NCI-H748 (cell line): ENCODE measurements at regions not wholly inside any gene's neighbourhood (a gene's known extent, or its start where the extent isn't known, plus 50 kb on each side); places are given as distances from the start of the nearest gene placed in this dataset.

ENCODE experiments used
- DNase-seq: peaks from one replicate; lab custom pipeline; 2025; ENCODE audit not compliant: unreplicated experiment; lab: John Stamatoyannopoulos, UW

DNA sequence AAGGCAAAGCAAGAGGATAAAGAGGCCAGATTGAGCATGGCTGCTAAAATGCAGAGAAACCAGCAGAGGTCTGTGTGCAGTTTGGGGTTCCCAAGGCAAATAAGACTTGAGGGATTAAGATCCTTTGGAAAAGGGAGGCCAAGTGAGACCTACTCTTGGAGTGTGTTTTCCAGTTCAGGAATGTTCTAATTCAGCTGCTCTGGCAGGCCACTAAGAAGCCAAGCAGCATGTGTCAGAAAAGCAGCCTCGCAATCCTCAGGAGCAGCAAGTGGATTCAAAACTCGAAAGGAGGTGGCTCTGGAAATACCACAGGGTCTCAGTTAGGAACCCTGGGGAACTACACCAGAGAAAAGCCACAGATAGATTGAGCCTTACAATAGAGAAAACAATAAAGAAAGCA lies 569.2 kb downstream of the METTL4 start:
- DNase-seq, result no peak

DNA sequence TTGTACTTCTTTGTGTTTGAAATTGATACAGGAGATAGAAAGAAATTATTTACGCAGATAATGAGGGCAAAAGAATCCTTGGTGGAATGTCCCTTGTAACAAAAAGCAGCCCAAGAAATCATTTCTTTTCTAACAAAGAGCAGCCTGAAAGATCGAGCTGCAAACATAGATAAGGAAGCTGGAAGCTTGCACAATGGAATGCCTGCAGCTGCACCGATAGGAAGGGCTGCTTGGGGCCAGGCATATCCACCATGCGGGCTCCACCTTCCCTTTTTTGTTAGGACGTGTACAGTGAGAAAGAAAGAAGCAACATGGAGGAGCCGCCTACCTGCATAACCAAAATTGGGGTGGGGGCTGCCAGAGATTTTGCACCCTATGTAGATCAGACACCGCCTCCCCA lies 568.7 kb downstream of the METTL4 start:
- DNase-seq, result no peak

DNA sequence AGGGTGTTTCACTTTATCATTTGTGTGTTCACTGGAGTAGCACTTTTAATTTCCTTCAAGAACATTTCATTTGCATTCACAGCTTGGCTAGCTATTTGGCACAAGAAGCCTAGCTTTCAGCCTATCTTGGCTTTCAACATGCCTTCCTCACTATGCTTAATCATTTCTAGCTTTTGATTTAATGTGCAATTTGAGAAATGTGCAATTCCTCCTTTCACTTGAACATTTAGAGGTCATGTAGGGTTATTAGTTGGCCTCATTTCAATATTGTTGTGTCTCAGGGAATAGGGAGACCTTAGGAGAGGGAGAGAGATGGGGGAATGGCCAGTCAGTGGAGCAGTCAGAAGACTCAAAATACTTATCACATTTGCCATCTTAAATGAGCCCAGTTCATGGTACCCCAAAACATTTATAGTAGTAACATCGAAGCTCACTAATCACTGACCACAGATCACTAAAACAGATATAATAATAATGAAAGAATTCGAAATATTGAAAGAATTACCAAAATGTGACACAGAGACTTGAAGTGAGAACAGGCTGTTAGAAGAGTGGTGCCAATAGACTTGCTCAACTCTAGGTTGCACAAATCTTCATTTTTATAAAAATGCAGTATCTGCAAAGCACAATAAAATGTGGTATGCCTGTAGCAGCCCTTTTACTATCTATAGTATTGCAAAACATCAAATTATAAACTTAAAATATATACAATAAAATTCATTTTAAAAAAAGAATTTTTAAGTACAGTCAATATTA lies 561.2 kb downstream of the METTL4 start:
- no peak for DNase-seq

DNA sequence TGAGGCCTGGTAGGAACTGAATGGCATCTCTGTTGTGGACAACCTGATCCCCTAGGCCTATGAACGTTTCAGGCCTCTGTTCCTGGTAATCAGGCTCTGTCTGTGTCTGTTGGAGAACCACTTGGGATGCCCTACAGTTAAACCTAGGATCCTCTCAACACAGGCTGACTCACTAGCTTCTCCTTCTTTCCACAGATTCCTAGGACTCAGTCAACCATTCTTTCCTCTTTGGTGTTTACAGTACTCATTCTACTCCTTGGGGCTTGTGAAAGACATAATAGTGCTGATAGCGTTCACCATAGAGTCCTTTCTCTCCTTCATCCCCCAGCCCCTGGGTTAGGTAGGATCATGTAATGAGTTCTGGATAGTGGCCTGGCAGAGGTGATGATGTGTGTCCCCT lies 544.3 kb downstream of the METTL4 start:
- DNase-seq, result no peak

DNA sequence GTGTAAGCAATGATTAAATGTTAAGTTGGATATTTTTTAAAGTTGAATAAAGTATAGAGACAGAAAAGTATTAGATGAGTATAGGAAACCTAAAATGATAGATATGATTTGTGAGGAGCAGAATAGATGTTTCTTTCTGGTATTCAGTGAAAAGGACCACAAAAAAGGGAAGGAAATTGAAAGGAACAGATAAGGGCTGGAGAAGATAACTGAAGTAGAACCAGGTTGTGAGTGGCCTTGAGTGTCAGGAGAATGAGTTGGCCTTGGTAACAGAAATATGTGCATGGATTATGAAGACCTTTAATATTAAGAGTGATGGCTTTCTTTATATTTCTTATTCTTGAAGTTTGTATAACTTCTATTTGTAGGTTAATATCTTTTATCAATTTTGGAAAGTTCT lies 543.5 kb downstream of the METTL4 start:
- no peak for DNase-seq

DNA sequence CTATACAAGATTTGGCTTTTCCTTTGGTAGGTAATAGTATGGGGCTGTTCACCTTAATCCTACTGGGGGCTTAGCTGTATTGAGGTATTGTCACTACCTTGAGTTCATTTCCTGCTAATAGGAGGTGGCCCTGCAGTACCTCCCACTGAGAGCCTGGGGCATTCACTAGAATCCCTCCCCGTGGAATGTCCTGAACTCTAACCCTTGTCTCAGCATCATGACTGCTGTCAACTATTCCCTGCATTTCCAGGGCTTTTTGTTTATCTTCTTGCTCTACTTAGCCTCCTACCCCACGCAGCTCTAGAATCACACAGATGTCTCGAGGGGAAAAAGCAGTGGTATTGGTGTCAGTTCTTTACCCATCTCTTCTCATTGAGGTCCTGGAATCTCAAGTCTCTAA lies 542.3 kb downstream of the METTL4 start:
- no peak for DNase-seq

DNA sequence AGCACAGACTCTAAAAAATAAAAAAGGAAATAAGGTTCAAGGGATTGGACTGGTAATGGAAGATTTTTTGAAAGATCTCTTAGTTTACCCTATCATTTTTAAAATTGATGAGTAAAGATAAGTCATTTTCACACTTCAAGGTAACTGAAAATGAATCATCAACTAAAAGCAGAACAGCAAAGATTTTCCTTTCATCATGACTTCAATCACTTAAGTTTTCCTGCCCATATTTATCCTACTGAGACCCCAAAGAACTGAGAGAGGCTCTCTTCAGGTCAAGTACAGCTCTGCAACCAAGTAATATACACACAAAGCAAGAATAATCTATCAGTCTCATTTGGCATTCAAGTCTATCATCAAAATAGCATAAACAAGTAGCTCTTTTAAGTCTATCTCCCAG lies 540.7 kb downstream of the METTL4 start:
- no peak for DNase-seq

DNA sequence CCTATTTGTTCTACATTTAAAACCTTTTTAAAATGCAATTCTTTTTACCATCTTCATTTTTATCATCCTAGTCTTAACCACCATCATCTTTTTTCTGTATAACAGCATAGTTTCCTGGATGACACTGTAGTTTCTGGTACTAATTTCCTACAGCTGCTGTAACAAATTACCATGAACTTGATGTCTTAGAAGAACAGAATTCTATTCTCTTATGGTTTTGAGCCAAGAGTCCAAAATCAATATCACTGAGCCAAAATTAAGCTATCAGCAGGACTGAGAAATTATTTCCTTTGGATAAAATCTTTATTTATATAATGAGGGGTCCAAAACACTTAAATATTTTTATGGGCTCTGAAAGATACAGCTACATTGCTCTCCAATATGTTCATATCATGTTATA lies 539.3 kb downstream of the METTL4 start:
- DNase-seq, result no peak

DNA sequence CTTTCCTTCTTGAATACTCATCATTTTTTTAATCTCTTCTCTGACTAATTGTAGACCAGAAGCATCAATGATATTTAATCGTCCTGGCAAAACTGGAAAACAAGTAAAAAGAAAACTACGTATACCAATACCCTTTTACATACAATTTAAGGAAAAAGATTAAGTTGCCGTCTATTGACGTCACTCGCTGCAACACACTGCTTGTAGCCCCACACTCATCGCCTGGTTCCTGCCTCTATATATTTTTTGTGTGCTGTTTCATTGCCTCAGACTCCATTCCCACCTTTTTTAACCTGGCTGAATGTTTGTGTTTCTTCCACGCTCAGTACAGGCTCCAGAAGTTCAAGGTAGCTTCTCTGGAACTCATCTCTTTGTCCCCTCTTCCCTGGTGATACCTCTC lies 536.2 kb downstream of the METTL4 start:
- DNase-seq, result no peak

DNA sequence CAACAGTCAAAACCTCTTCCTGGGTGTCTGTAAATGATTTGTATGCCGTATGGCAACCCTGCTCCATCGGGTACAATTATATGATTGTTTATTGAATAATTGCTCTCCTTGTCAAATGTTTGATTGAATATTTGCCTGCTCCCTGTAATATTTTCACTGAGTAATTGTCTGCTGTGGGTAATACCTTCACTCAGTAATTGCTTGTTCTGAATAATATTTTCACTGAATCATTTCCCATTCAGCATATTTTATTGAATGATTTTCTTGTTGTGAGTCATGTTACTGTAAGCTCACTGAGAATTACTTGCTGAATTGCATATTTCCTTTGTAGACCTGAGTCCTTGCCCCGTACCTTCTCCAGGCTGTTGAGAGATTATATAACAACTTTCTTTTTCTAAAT lies 535.2 kb downstream of the METTL4 start:
- no peak for DNase-seq

DNA sequence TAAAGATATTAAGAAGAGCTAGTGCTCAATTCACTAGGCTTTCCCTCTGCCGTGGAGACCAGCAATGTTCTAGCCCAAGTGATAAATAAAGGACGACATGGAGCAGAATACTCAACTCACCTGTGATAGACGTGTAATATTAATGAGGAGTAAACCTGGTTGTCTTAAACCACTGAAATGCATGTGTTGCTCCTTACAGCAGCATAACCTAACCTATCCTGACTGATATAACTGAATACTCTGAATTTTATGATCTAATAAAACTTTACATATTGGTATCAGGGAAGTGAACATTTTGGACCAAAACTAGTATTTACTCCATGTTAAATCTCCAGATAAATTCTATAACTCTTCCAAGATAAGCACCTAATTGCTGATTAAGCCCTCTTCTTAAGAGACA lies 531.0 kb downstream of the METTL4 start:
- no peak for DNase-seq

DNA sequence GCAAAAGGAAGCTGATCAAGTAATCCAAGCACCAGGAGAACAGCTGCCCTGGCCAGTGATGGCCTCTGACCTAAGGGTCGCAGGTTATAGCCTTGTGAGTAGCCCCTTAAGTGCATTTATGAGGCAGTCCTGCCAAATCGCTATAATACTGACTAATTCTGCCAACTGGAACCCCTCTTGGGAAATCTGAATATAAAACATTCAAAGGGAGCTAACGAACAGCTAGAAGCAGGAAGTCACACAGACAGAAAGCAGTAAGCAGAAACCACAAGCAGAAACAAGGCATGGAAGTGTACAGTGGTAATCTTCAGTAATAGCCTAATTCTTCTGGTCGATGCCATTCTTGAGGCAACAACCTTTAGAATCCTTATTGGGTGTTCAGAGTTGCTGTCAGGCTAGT lies 521.3 kb downstream of the METTL4 start:
- DNase-seq, result no peak

DNA sequence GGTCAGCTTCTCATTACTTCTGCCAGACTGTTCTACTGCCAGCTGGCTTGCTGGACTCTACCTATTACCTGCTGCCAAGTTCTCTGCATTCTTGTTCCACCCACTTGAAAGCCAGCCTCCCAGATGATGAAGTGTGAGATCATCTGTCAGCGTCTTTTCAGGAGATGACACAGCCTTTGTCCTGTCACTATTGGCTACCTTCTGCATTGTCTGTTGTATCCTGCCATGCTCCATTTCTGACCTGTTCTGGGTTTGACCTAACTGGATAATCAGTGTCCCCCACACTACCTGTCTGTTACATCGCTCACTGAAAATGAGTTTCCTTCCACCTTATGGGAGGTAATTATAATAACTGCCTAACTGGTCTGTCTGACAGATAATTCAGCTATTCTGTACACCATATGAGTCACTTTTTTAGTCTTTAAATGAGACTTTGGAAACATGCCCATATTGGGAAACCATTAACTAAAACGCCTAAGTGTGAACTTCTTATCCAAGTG lies 520.6 kb downstream of the METTL4 start:
- no peak for DNase-seq

DNA sequence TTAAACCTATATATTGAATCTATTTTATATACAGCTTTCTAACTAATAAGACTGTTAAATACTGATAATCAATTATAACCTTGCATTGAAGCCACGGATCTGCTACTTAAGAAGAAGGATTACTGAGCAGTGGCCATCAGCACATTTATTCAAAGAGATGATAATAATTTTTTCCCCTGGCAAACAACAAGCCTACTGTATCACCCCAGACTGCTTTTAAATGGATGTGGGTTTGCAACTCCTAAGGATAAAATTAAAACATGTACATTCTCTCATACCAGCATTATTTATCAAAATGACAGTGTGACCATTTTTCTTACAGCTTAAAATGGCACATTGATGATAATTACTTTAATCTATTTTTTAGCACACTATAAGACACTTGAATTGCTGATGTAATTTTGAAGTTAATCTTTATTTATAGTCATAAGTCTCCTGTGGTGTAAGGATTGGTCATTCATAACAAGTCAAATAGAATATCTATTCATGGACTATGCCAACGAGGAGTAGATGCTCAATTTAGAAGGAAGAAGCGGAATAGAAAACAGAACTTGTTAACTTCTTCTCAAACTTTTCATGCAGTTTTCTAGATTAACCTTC lies 517.7 kb downstream of the METTL4 start:
- DNase-seq, result no peak

DNA sequence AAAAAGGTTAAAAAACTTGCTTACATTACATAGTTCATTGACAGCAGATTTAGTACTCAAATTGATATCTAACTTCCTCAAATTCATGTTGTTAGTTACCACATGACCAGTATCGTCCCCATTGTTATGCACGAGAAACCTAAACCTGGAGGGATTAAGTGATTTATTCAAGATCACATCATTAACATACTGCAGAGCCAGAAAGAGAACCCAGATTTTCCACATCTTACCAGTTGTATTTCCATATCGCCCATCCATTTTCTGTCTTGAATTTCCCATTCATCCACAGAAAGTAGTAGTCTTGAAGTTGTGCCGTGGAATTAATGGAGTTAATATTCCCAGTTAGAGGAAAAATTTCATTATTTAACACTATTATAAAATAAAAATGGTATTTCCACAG lies 512.0 kb downstream of the METTL4 start:
- DNase-seq, result no peak

DNA sequence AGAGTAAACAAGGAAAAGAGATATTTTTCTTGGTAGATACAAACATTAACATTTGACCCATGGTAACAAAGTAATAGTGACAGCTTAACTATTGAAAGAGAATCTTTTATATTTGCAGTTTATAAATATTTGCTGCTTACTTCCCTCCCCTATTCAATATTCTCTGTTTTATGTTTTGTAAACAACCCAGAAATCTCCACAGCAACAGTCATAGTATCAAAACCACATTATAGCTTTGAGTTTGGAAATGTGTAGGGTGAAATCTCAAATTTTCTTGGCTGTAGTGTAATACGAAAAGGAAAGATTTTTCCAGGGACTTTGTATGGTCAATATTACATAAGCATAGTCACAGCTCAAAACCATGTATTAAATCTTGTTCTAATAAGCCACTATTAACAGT lies 511.2 kb downstream of the METTL4 start:
- DNase-seq, result peak; percentile 67

DNA sequence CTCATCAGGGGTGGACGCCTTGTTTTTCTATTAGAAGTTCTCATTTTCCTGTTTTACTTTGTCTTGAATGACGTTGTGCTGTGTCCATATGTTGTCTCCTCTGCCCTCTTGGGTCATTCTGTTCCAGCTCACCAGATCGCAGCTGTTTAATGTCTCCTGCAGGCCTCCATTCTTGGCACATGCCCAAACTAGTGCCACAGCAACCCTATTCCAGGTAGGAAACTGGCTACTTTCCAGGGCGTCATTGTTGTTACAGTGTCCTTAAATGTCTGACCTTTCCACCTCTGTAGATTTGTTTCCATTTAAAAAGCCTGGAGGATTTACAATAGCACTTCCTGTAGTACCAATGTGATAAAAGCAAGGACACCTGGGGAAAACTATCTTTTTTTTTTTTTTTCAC lies 500.7 kb downstream of the METTL4 start:
- peak; percentile 100 for DNase-seq

DNA sequence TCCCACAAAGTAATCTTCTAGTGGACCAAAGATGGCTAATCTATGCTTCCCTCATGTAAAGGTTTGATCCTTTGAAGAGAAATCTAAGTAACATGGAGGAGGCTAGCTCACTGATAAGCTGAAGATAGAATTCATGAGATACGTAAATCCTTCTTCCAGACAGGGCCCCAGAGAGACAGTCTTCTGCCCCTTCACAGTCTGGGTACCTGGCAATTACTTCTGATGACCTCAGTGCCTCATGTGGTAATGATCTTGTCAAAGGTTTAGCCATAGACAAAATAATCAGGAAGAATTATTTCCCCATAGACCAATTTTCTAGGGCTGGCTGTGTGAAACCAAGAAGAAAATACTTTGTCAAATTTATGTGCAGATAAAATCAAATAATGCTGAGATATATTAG lies 495.8 kb downstream of the METTL4 start:
- no peak for DNase-seq

DNA sequence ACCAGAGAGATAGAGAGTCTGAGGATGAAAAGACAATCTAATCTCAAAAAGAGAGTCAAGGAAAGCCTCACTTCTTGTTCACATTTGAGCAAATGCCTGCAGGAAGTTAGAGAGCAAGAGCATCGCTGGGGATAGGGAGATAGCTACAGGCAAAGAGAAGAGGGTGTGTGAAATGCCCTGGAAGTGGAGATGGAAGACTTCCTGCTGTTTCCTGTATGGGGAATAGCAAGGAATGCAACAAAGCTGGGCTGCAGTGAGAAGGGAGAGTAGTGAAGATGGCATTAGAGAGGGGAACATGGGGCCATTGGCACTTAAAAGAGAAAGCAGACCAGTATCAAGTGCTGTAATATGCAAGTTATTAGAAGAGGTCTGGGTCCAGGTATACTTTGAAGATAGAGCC lies 488.6 kb downstream of the METTL4 start:
- no peak for DNase-seq

DNA sequence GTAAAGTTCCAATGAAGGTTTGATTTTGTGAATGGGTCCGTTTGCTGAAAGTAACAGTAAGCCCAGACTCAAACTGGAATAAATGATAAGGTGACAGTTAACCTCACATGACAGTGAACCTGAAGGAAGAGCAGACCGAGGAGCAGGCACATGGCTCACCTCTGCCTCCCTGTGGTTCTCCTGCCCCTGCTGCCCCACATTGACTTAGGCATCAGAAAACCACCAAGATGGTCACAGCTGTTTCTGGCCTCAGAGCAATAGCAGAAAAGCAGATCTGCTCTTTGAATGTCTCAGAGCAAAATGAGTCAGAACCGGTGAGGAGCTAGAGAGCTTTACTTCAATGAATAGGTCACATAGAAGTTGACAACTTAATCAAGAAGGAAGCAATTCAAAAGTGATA lies 487.6 kb downstream of the METTL4 start:
- DNase-seq, result peak; percentile 69

DNA sequence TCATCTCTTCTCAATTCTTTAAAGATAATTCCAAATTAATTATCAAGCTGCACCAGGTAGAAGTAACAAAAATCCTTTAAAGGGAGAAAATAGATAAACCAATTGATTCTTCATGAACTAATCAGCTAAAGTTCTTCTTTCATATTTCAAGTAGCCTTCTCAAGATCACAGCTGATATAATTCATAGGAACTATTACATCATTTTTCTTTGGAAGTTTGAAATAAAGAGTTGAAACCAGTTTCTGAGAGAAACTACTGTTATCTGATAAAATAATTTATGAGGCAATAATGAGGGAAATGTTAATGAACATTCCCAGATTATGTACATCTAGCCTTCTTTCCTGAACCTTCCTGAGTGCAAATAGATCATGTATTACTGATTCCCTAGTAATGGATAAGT lies 484.9 kb downstream of the METTL4 start:
- no peak for DNase-seq

DNA sequence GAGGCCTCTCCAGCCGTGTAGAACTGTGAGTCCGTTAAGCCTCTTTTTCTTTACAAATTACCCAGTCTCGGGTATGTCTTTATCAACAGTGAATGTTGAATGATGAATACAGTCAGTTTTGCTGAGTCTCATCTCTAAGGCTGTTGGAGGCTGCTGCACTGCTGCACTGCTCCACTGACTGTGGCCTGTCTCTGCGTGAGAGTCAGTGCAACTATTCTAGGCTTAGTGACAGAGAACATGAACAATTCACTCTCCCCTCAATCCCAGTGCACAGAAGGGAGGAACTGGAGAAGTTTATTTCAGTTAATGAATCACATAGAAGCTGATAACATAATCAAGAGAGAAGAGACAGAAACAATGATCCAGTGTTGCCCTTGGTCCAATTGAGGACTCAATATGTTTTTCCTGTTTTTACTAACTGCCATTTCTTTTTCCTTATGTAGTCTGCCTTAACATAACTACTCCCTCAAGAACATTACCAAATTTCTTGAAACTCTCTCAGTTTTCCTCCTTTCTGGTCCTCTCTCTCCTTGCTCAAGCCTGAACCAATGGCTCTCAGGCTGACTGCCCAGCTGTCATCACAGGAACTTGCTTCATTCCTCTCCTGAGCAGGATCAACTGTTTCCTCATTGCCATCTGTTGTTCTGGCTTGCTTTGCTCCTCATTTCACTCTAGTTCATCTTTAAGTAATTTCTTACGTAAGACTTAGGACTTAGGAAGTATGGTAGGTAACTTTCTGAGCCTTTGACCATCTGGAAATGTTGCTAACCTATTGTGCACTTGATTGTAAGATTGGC lies 483.2 kb downstream of the METTL4 start:
- DNase-seq, result no peak
